ENCODE measurements at regions not wholly inside any gene's neighbourhood (a gene's known extent, or its start where the extent isn't known, plus 50 kb on each side); places are given as distances from the start of the nearest gene placed in this dataset.

- Histone ChIP-seq H3K36me3 (ENCODE audit: insufficient read depth) (no peaks in the 10 kb centered on the region), H3K9me2 (ENCODE audit: insufficient read depth) (0 out of 2 replicates have a peak, but pooled peaks cover 2% of the 10 kb centered on the region), H3F3A (replicated peaks; ENCODE audit: low read depth) (no peaks in the 10 kb centered on the region), H2AFZ (no peak overlapping the region), H4K20me1 (replicated peaks; ENCODE audit: insufficient read depth) (no peaks in the 10 kb centered on the region), H3K27me3 (ENCODE audit: insufficient read depth) (no peaks in the 10 kb centered on the region), H3K27ac (ENCODE audit: low read depth) (no peak overlapping the region), H3K4me2 (no peak overlapping the region), H3K4me1 (ENCODE audit: insufficient read depth) (no peaks in the 10 kb centered on the region), H3K4me3 (no peak overlapping the region), H3K79me2 (replicated peaks; ENCODE audit: insufficient read depth) (no peaks in the 10 kb centered on the region)
- no peak overlapping the region for H3K27ac Mint-ChIP-seq
- H3K4me3 Mint-ChIP-seq: no peak overlapping the region
- no peaks in the 10 kb centered on the region for H3K4me1 Mint-ChIP-seq
- H3K27me3 Mint-ChIP-seq (ENCODE audit: insufficient read depth, low read depth, poor library complexity): peaks cover 5% of the 10 kb centered on the region
- H3K9me3 Mint-ChIP-seq: no peaks in the 10 kb centered on the region
- no peak for DNase-seq (ENCODE audit: low spot score)
- ATAC-seq: no peak
- H3K36me3 Mint-ChIP-seq (ENCODE audit: low read depth): no peaks in the 10 kb centered on the region
- TF ChIP-seq CREB1 (CRISPR knock-in tag; IDR thresholded peaks at IDR 0.05; ENCODE audit: low read depth): no peak
- no peak for TF ChIP-seq STAT1 (IDR thresholded peaks at IDR 0.05; ENCODE audit: unreplicated experiment)
- TF ChIP-seq JUNB (IDR thresholded peaks at IDR 0.05; ENCODE audit: unreplicated experiment): no peak
- TF ChIP-seq ZNF331 (CRISPR knock-in tag; IDR thresholded peaks at IDR 0.05; ENCODE audit: low read depth): no peak
- TF ChIP-seq, protein P1, sequence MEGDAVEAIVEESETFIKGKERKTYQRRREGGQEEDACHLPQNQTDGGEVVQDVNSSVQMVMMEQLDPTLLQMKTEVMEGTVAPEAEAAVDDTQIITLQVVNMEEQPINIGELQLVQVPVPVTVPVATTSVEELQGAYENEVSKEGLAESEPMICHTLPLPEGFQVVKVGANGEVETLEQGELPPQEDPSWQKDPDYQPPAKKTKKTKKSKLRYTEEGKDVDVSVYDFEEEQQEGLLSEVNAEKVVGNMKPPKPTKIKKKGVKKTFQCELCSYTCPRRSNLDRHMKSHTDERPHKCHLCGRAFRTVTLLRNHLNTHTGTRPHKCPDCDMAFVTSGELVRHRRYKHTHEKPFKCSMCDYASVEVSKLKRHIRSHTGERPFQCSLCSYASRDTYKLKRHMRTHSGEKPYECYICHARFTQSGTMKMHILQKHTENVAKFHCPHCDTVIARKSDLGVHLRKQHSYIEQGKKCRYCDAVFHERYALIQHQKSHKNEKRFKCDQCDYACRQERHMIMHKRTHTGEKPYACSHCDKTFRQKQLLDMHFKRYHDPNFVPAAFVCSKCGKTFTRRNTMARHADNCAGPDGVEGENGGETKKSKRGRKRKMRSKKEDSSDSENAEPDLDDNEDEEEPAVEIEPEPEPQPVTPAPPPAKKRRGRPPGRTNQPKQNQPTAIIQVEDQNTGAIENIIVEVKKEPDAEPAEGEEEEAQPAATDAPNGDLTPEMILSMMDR (conservative IDR thresholded peaks at IDR 0.05; ENCODE audit: low read depth in 2 of 2): no peak
- TF ChIP-seq REST (IDR thresholded peaks at IDR 0.05; ENCODE audit: unreplicated experiment): no peak
- TF ChIP-seq NANOG (IDR thresholded peaks at IDR 0.05; ENCODE audit: borderline replicate concordance): no peak
- no peak for TF ChIP-seq EZH2phosphoT487 (IDR thresholded peaks at IDR 0.05; ENCODE audit: unreplicated experiment)
- no peak for TF ChIP-seq ZNF114 (CRISPR knock-in tag; IDR thresholded peaks at IDR 0.05)
- TF ChIP-seq POLR2AphosphoS5 (IDR thresholded peaks at IDR 0.05; ENCODE audit: low read depth): no peak
- TF ChIP-seq ZNF462 (CRISPR knock-in tag; IDR thresholded peaks at IDR 0.05): no peak
- TF ChIP-seq EZH2 (IDR thresholded peaks at IDR 0.05; ENCODE audit: low read depth, unreplicated experiment): no peak
These were observed 342.3 kb upstream of the ADARB2 start for GRCh38 chr10:2079603-2080078.
